ENCODE measurements at regions not wholly inside any gene's neighbourhood (a gene's known extent, or its start where the extent isn't known, plus 50 kb on each side); places are given as distances from the start of the nearest gene placed in this dataset.

- H3K56ac ChIP-seq (replicated peaks; ENCODE audit: insufficient read length, low read depth, low read length), result no peak overlapping the region
- no peak overlapping the region for H3K18ac ChIP-seq (ENCODE audit: extremely low read depth, low read length)
- H3K27ac ChIP-seq (ENCODE audit: low read depth, low read length), result no peak overlapping the region
- no peaks in the 10 kb centered on the region for H3K79me2 ChIP-seq (ENCODE audit: control insufficient read depth in 1 of 2, insufficient read depth in 2 of 2, low read length in 2 of 2)
- POLR2A ChIA-PET (ENCODE audit: partially characterized antibody), result no interaction called here
- H3K4me2 ChIP-seq (ENCODE audit: insufficient read depth in 1 of 2, low read depth in 2 of 2, low read length in 2 of 2), result no peak overlapping the region
- no peak overlapping the region for H4K5ac ChIP-seq (ENCODE audit: insufficient read length, low read depth, low read length)
- H2BK15ac ChIP-seq (ENCODE audit: low read length), result no peak overlapping the region
- H2BK12ac ChIP-seq (ENCODE audit: low read depth, low read length), result no peak overlapping the region
- H2BK20ac ChIP-seq (ENCODE audit: low read length), result no peak overlapping the region
- 88% methylated on average over 5 of the region's 5 CpGs; no CpG with 5 or more reads in 1 of the 2 experiments for WGBS, 2 experiments (ENCODE audit: extremely low coverage in 1 of 2, insufficient coverage in 1 of 2, insufficient read length in 1 of 2, insufficient replicate concordance in 2 of 2, low coverage in 1 of 2, low lambda C conversion rate in 2 of 2, missing lambda C conversion rate in 1 of 2)
- H3K4ac ChIP-seq (replicated peaks; ENCODE audit: insufficient read length, low read depth, low read length), result no peak overlapping the region
- no peaks in the 10 kb centered on the region for H3K27me3 ChIP-seq (replicated peaks in 1 of 4; ENCODE audit: control insufficient read depth in 3 of 4, extremely low read depth in 1 of 4, insufficient read depth in 3 of 4, low read length in 3 of 4)
- H3K4me3 ChIP-seq (ENCODE audit: extremely low read depth in 1 of 4, insufficient read depth in 2 of 4, low read depth in 3 of 4, low read length in 4 of 4), result no peak overlapping the region
- H3K79me1 ChIP-seq (ENCODE audit: low read depth, low read length), result no peaks in the 10 kb centered on the region
- H4K20me1 ChIP-seq (replicated peaks in 1 of 2; ENCODE audit: control insufficient read depth in 1 of 2, insufficient read depth in 2 of 2, low read length in 2 of 2), result no peaks in the 10 kb centered on the region
- H3K4me1 ChIP-seq (replicated peaks in 1 of 4; ENCODE audit: control insufficient read depth in 3 of 4, insufficient read depth in 4 of 4, low read length in 3 of 4), result peaks cover 0 to 2% (median 0%) of the 10 kb centered on the region in 4 experiments; a peak in 1 of 7 replicates
- no peak for FAIRE-seq
- H3K9me3 ChIP-seq (ENCODE audit: insufficient read depth in 2 of 2, low read depth in 1 of 2, low read length in 1 of 2), result peaks cover 5 to 8% of the 10 kb centered on the region in 2 experiments; a peak in 2 of 4 replicates
- H3K23me2 ChIP-seq (ENCODE audit: low read depth, low read length), result no peaks in the 10 kb centered on the region; the same call in 1 of the 2 replicates
- CTCF ChIA-PET (ENCODE audit: partially characterized antibody), result interaction anchor here (0.6 kb wide), 1 partner anchor 739 kb away, joined by 3 read pairs; no protein-coding TSS in a partner anchor
- no peak overlapping the region for H2AFZ ChIP-seq (ENCODE audit: low read length)
- no peak overlapping the region for H3K14ac ChIP-seq (ENCODE audit: insufficient read length)
- no peak overlapping the region for H3K9ac ChIP-seq (replicated peaks in 1 of 4; ENCODE audit: extremely low read depth in 1 of 4, low read depth in 3 of 4, low read length in 3 of 4)
- H2BK120ac ChIP-seq (replicated peaks; ENCODE audit: low read depth, low read length), result no peak overlapping the region
- no peaks in the 10 kb centered on the region for H3K36me3 ChIP-seq (ENCODE audit: control insufficient read depth in 2 of 4, insufficient read depth in 4 of 4, low read length in 3 of 4)
- H2AK5ac ChIP-seq (ENCODE audit: low read depth, low read length), result no peak overlapping the region
- H4K91ac ChIP-seq (replicated peaks; ENCODE audit: insufficient read length, low read length), result no peak overlapping the region
- no peak overlapping the region for H2BK5ac ChIP-seq (ENCODE audit: low read depth, low read length)
- no peak overlapping the region for H3K23ac ChIP-seq (ENCODE audit: insufficient read length)
- no peak for DNase-seq (ENCODE audit: low read depth in 1 of 2, low spot score in 2 of 2)
- TF ChIP-seq SIX5 (IDR thresholded peaks at IDR 0.05; ENCODE audit: low read depth, low read length), result no peak
- H4K8ac ChIP-seq (ENCODE audit: extremely low read depth, insufficient read depth, low read length), result no peak overlapping the region
Observed at GRCh38 chr2:60271713-60272112, 281.7 kb downstream of the BCL11A start.
